ENCODE measurements at regions not wholly inside any gene's neighbourhood (a gene's known extent, or its start where the extent isn't known, plus 50 kb on each side); places are given as distances from the start of the nearest gene placed in this dataset.

GRCh38 chr6:88459189-88459588 is 293.0 kb upstream of the CNR1 start:
- no peak for TF ChIP-seq EZH2phosphoT487 (IDR thresholded peaks at IDR 0.05; ENCODE audit: insufficient read depth, low read depth)
- TF ChIP-seq EZH2 (IDR thresholded peaks at IDR 0.05; ENCODE audit: insufficient read depth, poor library complexity, severe bottlenecking) = no peak
